ENCODE measurements at regions not wholly inside any gene's neighbourhood (a gene's known extent, or its start where the extent isn't known, plus 50 kb on each side); places are given as distances from the start of the nearest gene placed in this dataset.

DNA sequence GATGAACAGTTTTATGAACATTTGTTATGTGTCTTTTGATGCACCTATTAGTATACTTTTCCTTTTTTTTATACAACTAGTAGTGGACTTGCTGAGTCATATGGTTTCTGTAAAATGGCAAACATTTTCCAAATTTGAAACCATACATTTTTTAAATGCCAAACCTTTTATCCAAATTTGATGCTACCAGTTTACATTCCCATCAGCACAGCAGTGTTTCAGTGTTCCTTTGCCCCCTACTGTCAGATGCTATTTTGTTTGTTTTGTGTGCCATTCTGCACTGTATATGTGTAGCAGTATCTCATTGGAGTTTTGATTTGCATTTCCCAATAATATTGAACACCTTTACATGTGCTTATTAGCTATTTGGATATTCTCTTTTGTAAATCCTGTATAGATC is 219.4 kb downstream of the TANC2 start:
- intact Hi-C loops (cut with DNase I; ENCODE audit: low total_unique reads), result no loop called here
- Histone ChIP-seq H3K9me3 (no peaks in the 10 kb centered on the region), H3K27me3 (no peaks in the 10 kb centered on the region), H3K36me3 (no peaks in the 10 kb centered on the region), H3K4me1 (no peaks in the 10 kb centered on the region), H3K27ac (no peak overlapping the region), H3K4me3 (no peak overlapping the region)
- DNase-seq, result no peak
- TF ChIP-seq POLR2A (IDR thresholded peaks at IDR 0.05) (no peak), CTCF (IDR thresholded peaks at IDR 0.05) (no peak)

DNA sequence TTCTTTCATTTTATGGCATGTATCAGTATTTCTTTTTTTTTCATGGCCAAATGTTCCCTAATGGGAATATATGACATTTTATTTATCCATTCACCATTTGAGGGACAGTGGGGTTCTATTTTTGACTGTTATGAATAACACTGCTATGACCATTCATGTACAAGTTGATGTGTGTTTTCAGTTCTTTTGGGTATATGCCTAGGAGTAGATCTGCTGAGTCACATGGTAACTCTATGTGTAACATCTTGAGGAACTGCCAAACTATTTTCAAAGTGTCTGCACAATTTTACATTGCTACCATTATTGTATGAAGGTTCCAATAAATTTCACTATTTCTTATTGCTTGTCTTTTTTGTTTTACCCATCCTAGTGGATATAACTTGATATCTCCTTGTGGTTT is 223.0 kb downstream of the TANC2 start:
- no peaks in the 10 kb centered on the region for H3K36me3 ChIP-seq
- no peak overlapping the region for H3K27ac ChIP-seq
- no peaks in the 10 kb centered on the region for H3K4me1 ChIP-seq
- DNase-seq, result no peak
- no peak overlapping the region for H3K4me3 ChIP-seq
- intact Hi-C loops (cut with DNase I; ENCODE audit: low total_unique reads), result no loop called here
- H3K27me3 ChIP-seq, result no peaks in the 10 kb centered on the region
- H3K9me3 ChIP-seq, result no peaks in the 10 kb centered on the region
- TF ChIP-seq POLR2A (IDR thresholded peaks at IDR 0.05), result no peak
- no peak for TF ChIP-seq CTCF (IDR thresholded peaks at IDR 0.05)

- no peak overlapping the region for H3K4me3 ChIP-seq
- H3K4me1 ChIP-seq, result no peaks in the 10 kb centered on the region
- intact Hi-C loops (cut with DNase I; ENCODE audit: low total_unique reads), result no loop called here
- no peaks in the 10 kb centered on the region for H3K36me3 ChIP-seq
- no peak overlapping the region for H3K27ac ChIP-seq
- no peak for TF ChIP-seq POLR2A (IDR thresholded peaks at IDR 0.05)
- TF ChIP-seq CTCF (IDR thresholded peaks at IDR 0.05), result no peak
- H3K27me3 ChIP-seq, result no peaks in the 10 kb centered on the region
- no peaks in the 10 kb centered on the region for H3K9me3 ChIP-seq
- no peak for DNase-seq
These were observed 223.9 kb downstream of the TANC2 start for GRCh38 chr17:63189930-63190329.

GRCh38 chr17:63190821-63191370 is 224.9 kb downstream of the TANC2 start:
- H3K27me3 ChIP-seq, result no peaks in the 10 kb centered on the region
- H3K9me3 ChIP-seq, result no peaks in the 10 kb centered on the region
- TF ChIP-seq CTCF (IDR thresholded peaks at IDR 0.05) (no peak), POLR2A (IDR thresholded peaks at IDR 0.05) (no peak)
- no peak overlapping the region for H3K27ac ChIP-seq
- no peak overlapping the region for H3K4me3 ChIP-seq
- H3K36me3 ChIP-seq, result no peaks in the 10 kb centered on the region
- H3K4me1 ChIP-seq, result no peaks in the 10 kb centered on the region
- no peak for DNase-seq
- intact Hi-C loops (cut with DNase I; ENCODE audit: low total_unique reads), result no loop called here

DNA sequence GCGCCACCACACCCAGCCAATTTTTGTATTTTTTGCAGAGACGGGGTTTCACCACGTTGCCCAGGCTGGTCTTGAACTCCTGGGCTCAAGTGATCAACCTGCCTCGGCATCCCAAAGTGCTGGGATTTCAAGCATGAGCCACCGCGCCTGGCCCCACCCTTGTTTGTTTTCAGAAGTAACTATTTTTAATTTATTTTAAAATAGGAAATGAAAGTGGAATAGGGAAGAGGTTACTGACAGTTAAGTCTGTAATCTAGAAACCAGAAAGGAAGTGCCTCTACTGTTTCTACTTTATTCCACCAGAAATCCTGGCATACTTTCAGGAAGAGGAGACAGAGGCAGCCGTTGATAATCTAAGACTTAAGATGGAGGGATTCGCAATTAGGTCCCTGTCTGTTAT is 225.6 kb downstream of the TANC2 start:
- intact Hi-C loops (cut with DNase I; ENCODE audit: low total_unique reads), result no loop called here

More for the DNA sequence above, 225.6 kb downstream of the TANC2 start:
- no peaks in the 10 kb centered on the region for H3K36me3 ChIP-seq
- no peak for TF ChIP-seq CTCF (IDR thresholded peaks at IDR 0.05)
- TF ChIP-seq POLR2A (IDR thresholded peaks at IDR 0.05), result no peak
- no peak for DNase-seq
- H3K4me3 ChIP-seq, result no peak overlapping the region
- H3K27me3 ChIP-seq, result no peaks in the 10 kb centered on the region
- no peaks in the 10 kb centered on the region for H3K4me1 ChIP-seq
- no peak overlapping the region for H3K27ac ChIP-seq
- no peaks in the 10 kb centered on the region for H3K9me3 ChIP-seq

All from uterus (tissue), 3 donors.